ENCODE measurements at regions not wholly inside any gene's neighbourhood (a gene's known extent, or its start where the extent isn't known, plus 50 kb on each side); places are given as distances from the start of the nearest gene placed in this dataset.

DNA sequence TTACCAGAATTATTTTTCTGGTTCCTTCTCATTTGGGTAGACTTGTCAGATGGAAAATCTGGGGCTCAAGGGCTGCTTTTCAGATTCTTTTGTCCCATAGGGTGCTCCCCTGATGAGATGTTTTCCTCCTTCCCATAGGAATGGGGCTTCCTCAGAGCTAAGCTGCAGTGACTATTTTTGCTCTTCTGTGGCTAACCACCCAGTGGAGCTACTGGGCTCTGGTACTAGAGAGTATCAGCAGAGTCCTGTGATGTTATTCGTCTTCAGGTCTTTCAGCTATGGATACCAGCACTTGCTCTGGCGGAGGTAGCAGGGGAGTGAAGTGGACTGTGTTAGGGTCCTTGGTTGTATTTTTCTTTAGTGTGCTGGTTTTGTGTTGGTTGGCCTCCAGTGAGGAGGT is 716.1 kb upstream of the LMO3 start:
- ATAC-seq (ENCODE audit: insufficient number of reproducible peaks, low FRiP score, low read depth) (no peak), DNase-seq (ENCODE audit: low spot score) (no peak)
- no peak overlapping the region for H3K27ac ChIP-seq
- no peaks in the 10 kb centered on the region for H3K4me1 ChIP-seq (ENCODE audit: control insufficient read depth in 1 of 2, low read depth in 2 of 2)
- no peaks in the 10 kb centered on the region for H3K36me3 ChIP-seq
- H3K9me3 ChIP-seq = no peaks in the 10 kb centered on the region
- H3K4me3 ChIP-seq = no peak overlapping the region
- no peaks in the 10 kb centered on the region for H3K27me3 ChIP-seq (replicated peaks; ENCODE audit: insufficient read depth)
- TF ChIP-seq, protein P1, sequence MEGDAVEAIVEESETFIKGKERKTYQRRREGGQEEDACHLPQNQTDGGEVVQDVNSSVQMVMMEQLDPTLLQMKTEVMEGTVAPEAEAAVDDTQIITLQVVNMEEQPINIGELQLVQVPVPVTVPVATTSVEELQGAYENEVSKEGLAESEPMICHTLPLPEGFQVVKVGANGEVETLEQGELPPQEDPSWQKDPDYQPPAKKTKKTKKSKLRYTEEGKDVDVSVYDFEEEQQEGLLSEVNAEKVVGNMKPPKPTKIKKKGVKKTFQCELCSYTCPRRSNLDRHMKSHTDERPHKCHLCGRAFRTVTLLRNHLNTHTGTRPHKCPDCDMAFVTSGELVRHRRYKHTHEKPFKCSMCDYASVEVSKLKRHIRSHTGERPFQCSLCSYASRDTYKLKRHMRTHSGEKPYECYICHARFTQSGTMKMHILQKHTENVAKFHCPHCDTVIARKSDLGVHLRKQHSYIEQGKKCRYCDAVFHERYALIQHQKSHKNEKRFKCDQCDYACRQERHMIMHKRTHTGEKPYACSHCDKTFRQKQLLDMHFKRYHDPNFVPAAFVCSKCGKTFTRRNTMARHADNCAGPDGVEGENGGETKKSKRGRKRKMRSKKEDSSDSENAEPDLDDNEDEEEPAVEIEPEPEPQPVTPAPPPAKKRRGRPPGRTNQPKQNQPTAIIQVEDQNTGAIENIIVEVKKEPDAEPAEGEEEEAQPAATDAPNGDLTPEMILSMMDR (IDR thresholded peaks at IDR 0.05) = no peak

DNA sequence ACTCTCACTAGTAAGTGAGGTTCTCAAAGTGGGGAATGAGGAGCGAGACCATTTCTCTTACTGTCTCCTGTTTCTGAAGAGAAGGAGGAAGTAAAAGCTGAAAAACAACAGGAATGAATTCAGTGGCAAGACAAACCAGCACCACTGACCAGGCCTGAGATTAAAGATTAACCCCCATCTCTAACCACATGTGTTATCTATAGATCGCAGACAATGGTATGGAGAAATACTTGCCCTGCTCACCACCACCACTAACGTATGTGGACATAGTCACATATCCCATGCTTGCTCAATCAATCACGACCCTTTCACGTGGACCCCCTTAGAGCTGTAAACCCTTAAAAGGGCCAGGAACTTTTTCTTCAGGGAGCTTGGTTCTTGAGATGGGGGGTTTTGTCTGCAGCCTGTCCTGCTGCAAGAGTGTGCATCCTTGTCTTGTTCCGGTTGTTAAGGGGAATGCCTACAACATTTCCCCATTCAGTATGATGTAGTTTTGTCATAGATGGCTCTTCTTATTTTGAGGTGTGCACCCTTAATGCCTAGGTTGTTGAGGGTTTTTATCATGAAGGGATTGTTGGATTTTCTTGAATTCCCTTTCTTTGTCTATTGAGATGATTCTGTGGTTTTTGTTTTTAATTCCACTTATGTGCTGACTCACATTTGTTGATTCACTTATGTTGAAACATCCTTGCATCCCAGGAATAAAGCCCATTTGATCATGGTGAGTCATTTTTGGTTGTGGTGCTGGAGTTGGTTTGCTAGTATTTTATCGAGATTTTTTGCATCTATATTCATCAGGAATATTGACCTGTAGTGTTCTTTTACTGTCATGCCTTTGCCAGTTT is 698.8 kb upstream of the LMO3 start:
- ATAC-seq (ENCODE audit: insufficient number of reproducible peaks, low FRiP score, low read depth) (no peak), DNase-seq (ENCODE audit: low spot score) (no peak)
- Histone ChIP-seq H3K27ac (no peak overlapping the region), H3K36me3 (no peaks in the 10 kb centered on the region), H3K9me3 (no peaks in the 10 kb centered on the region), H3K27me3 (replicated peaks; ENCODE audit: insufficient read depth) (no peaks in the 10 kb centered on the region), H3K4me3 (no peak overlapping the region), H3K4me1 (ENCODE audit: control insufficient read depth in 1 of 2, low read depth in 2 of 2) (no peaks in the 10 kb centered on the region)
- TF ChIP-seq, protein P1 (IDR thresholded peaks at IDR 0.05) = no peak

DNA sequence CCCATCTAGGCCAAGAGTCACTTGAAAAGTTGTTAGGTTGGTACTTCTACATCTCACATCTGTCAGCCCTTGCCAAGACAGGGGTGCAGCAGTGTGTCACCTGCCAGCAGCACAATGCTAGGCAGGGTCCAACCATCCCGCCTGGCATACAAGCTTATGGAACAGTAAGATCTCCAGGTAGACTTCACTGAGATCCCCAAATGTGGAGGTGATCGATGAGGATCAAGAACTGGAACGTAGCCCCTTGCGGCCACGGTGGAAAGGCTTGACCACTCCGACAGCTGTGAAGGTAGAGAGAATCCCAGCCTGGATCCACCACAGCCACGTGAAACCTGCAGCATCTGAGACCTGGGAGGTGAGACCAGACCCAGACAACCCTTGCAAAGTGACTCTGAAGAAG is 696.0 kb upstream of the LMO3 start:
- TF ChIP-seq, protein P1 (IDR thresholded peaks at IDR 0.05) = no peak
- H3K4me1 ChIP-seq (ENCODE audit: control insufficient read depth in 1 of 2, low read depth in 2 of 2) = no peaks in the 10 kb centered on the region
- H3K4me3 ChIP-seq = no peak overlapping the region
- DNase-seq (ENCODE audit: low spot score) (no peak), ATAC-seq (ENCODE audit: insufficient number of reproducible peaks, low FRiP score, low read depth) (no peak)
- no peaks in the 10 kb centered on the region for H3K9me3 ChIP-seq
- H3K27me3 ChIP-seq (replicated peaks; ENCODE audit: insufficient read depth) = no peaks in the 10 kb centered on the region
- H3K27ac ChIP-seq = no peak overlapping the region
- no peaks in the 10 kb centered on the region for H3K36me3 ChIP-seq

DNA sequence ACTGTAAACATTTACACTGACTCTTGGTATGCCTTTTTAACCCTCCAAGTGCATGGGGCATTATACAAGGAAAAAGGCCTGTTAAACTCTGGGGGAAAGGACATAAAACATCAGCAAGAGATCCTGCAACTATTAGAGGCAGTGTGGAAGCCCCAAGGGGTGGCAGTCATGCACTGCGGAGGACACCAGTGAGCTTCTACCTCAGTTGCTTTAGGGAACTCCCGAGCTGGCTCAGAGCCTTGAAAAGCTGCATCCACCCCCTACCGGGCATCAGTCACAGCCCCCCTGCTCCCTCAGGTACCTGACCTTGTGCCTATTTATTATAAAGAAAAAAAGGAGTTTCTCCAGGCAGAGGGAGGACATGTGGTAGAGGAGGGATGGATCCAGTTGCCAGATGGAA is 695.6 kb upstream of the LMO3 start:
- Histone ChIP-seq H3K27ac (no peak overlapping the region), H3K36me3 (no peaks in the 10 kb centered on the region), H3K4me1 (ENCODE audit: control insufficient read depth in 1 of 2, low read depth in 2 of 2) (no peaks in the 10 kb centered on the region), H3K4me3 (no peak overlapping the region), H3K9me3 (no peaks in the 10 kb centered on the region), H3K27me3 (replicated peaks; ENCODE audit: insufficient read depth) (no peaks in the 10 kb centered on the region)
- DNase-seq (ENCODE audit: low spot score) (no peak), ATAC-seq (ENCODE audit: insufficient number of reproducible peaks, low FRiP score, low read depth) (no peak)
- TF ChIP-seq, protein P1 (IDR thresholded peaks at IDR 0.05) = no peak

DNA sequence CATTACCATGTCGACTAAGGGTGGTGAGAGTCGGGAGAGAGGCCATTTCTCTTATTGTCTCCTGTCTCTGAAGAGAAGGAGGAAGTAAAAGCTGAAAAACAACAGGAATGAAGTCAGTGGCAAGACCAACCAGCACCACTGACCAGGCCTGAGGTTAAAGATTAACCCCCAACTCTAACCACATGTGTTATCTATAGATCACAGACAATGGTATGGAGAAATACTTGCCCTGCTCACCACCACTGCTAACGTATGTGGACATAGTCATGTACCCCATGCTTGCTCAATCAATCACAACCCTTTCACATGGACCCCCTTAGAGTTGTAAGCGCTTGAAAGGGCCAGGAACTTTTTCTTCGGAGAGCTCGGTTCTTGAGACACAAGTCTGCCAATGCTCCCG is 690.9 kb upstream of the LMO3 start:
- no peaks in the 10 kb centered on the region for H3K36me3 ChIP-seq
- no peak for DNase-seq (ENCODE audit: low spot score)
- TF ChIP-seq, protein P1 (IDR thresholded peaks at IDR 0.05) = no peak
- no peak for ATAC-seq (ENCODE audit: insufficient number of reproducible peaks, low FRiP score, low read depth)
- no peak overlapping the region for H3K4me3 ChIP-seq
- no peaks in the 10 kb centered on the region for H3K9me3 ChIP-seq
- H3K27me3 ChIP-seq (replicated peaks; ENCODE audit: insufficient read depth) = no peaks in the 10 kb centered on the region
- H3K4me1 ChIP-seq (ENCODE audit: control insufficient read depth in 1 of 2, low read depth in 2 of 2) = no peaks in the 10 kb centered on the region
- no peak overlapping the region for H3K27ac ChIP-seq
